Testis (tissue), 2 donors: ENCODE measurements at regions not wholly inside any gene's neighbourhood (a gene's known extent, or its start where the extent isn't known, plus 50 kb on each side); places are given as distances from the start of the nearest gene placed in this dataset.
"Not testable (repeated sequence)": the region's sequence is repeated elsewhere in the genome, so short reads cannot be mapped to it uniquely, and the experiment has no call there.

Experiments
- CTCF ChIP-seq, 3 experiments: fragments of 450-650 bp in 2 of 3; fragments of 200-600 bp in 1 of 3; sonication (generic) in 1 of 3; IDR thresholded peaks; one replicate each; pipeline ENCODE4 v1.5.1; 2016 to 2019; ENCODE audit warnings: antibody characterized with exemption in 3 of 3, mild to moderate bottlenecking in 2 of 3, moderate library complexity in 1 of 3
- POLR2A ChIP-seq: fragments of 450-650 bp; IDR thresholded peaks from one replicate; pipeline ENCODE4 v1.6.1; 2017; ENCODE audit warnings: antibody characterized with exemption, mild to moderate bottlenecking, moderate library complexity

- TF ChIP-seq POLR2A; CTCF (IDR thresholded peaks at IDR 0.05): not testable (repeated sequence)
These were observed 151.0 kb downstream of the CWH43 start for GRCh38 chr4:49137043-49137442.
